Lower leg skin (tissue), 3 donors: ENCODE measurements at regions not wholly inside any gene's neighbourhood (a gene's known extent, or its start where the extent isn't known, plus 50 kb on each side); places are given as distances from the start of the nearest gene placed in this dataset.

Source experiments
- POLR2A ChIP-seq, 2 donors: fragments of 450-650 bp; IDR thresholded peaks; one replicate each; pipeline ENCODE4 v1.6.1; 2016 to 2017; ENCODE audit warnings: antibody characterized with exemption in 2 of 2, mild to moderate bottlenecking in 1 of 2, moderate library complexity in 1 of 2
- TF ChIP-seq, protein P1 (sequence below), 3 donors: fragments of 450-650 bp; IDR thresholded peaks; one replicate each; pipeline ENCODE4 v1.5.1; 2016; ENCODE audit warnings: antibody characterized with exemption in 3 of 3, mild to moderate bottlenecking in 3 of 3, moderate library complexity in 2 of 3

DNA sequence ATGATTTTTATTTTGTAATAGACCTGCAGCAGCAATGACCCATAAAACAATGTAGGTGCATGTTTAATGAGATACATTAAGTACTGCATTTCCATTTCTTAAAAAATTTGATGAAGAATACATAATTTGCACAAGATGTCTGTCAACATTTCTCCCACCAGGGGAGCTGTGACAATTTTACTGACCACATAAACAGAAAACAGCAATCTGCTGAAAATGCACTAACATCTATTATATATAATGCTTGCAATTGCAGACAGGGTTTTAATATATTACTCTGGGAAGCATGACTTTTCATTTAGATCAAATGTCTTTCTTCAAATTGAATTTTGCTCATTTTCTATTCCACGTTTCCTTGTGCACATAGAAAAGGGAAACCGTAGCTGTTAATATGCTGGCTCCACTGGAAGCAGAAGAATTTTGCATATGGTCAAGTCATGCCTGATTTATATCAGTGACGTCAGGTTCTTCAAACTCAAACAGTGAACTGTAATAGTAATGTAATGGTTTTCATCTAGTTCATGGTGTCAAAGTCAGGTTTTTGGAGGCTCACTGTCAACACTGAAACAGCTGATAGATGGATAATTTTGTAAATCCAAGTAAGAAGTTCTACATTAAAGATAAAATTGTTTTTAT is 79.8 kb upstream of the IGF1R start:
- no peak for TF ChIP-seq POLR2A (IDR thresholded peaks at IDR 0.05)
- TF ChIP-seq, protein P1, sequence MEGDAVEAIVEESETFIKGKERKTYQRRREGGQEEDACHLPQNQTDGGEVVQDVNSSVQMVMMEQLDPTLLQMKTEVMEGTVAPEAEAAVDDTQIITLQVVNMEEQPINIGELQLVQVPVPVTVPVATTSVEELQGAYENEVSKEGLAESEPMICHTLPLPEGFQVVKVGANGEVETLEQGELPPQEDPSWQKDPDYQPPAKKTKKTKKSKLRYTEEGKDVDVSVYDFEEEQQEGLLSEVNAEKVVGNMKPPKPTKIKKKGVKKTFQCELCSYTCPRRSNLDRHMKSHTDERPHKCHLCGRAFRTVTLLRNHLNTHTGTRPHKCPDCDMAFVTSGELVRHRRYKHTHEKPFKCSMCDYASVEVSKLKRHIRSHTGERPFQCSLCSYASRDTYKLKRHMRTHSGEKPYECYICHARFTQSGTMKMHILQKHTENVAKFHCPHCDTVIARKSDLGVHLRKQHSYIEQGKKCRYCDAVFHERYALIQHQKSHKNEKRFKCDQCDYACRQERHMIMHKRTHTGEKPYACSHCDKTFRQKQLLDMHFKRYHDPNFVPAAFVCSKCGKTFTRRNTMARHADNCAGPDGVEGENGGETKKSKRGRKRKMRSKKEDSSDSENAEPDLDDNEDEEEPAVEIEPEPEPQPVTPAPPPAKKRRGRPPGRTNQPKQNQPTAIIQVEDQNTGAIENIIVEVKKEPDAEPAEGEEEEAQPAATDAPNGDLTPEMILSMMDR (IDR thresholded peaks at IDR 0.05) = no peak
